HepG2 (cell line): ENCODE measurements at regions not wholly inside any gene's neighbourhood (a gene's known extent, or its start where the extent isn't known, plus 50 kb on each side); places are given as distances from the start of the nearest gene placed in this dataset.

ENCODE experiments used
- ATAC-seq: fragments of 200-7000 bp; cut with Tn5 transposase; 3 replicates; pipeline ENCODE4 v1.9.1; 2020; ENCODE audit warnings: mild to moderate bottlenecking, moderate library complexity
- BruUV-seq: library from RNA; stranded (reverse); fragments of 400-500 nt; replicated peaks from 2 replicates; lab custom pipeline; 2021; lab: Mats Ljungman, UMichigan
- CTCF ChIA-PET: fragments of 300-600 bp; formaldehyde crosslinking; extraction: SDS; loops from one replicate; lab custom pipeline; 2021; ENCODE audit warnings: low total read pairs, inconsistent platforms, low intra/inter-chr PET ratio; lab: Yijun Ruan, JAX
- POLR2A ChIA-PET: fragments of 350-600 bp; sonication (Branson Sonifier 250); formaldehyde crosslinking; loops from one replicate; lab custom pipeline; 2020; ENCODE audit warnings: antibody characterized with exemption, inconsistent platforms; lab: Yijun Ruan, JAX
- DNase-seq: peaks from one replicate; pipeline ENCODE4 v3.0.0-alpha.2; 2015; ENCODE audit warnings: low spot score
- FAIRE-seq: peaks from 3 replicates; lab custom pipeline; 2011; peaks lifted over from hg19 to GRCh38; lab: Jason Lieb, UNC
- H2AFZ ChIP-seq: one replicate; pipeline ENCODE4 v1.6.1; 2011; ENCODE audit warnings: low read length, inconsistent platforms
- H3K27ac ChIP-seq: fragments of 300-600 bp; 3 replicates; pipeline ENCODE4 v1.8.0; 2011; ENCODE audit warnings: mixed run types, mild to moderate bottlenecking, mixed read lengths, low read length, inconsistent platforms; ENCODE audit not compliant: insufficient read depth; ENCODE audit errors: extremely low read length
- H3K27me3 ChIP-seq, 2 experiments: fragments of 200-600 bp in 1 of 2; 2 replicates in 1 of 2; 3 replicates in 1 of 2; pipeline versions ENCODE4 v1.6.0 to v1.8.0; 2011; ENCODE audit warnings: low read length in 2 of 2, mild to moderate bottlenecking in 2 of 2, moderate library complexity in 2 of 2, inconsistent platforms in 1 of 2; ENCODE audit not compliant: insufficient read depth in 2 of 2, control insufficient read depth in 1 of 2
- H3K36me3 ChIP-seq, 2 experiments: fragments of 200-600 bp in 1 of 2; replicated peaks in 1 of 2; 2 replicates in 1 of 2; 3 replicates in 1 of 2; pipeline versions ENCODE4 v1.5.1 to v1.8.0; 2011; ENCODE audit warnings: low read length in 2 of 2, inconsistent platforms in 1 of 2; ENCODE audit not compliant: insufficient read depth in 2 of 2, control insufficient read depth in 1 of 2
- H3K4me1 ChIP-seq: 2 replicates; pipeline ENCODE4 v1.5.1; 2012; ENCODE audit warnings: low read length, inconsistent platforms; ENCODE audit not compliant: insufficient read depth
- H3K4me2 ChIP-seq: 2 replicates; pipeline ENCODE4 v1.6.0; 2011; ENCODE audit warnings: low read depth, low read length, inconsistent platforms
- H3K4me3 ChIP-seq, 3 experiments: fragments of 200-600 bp in 1 of 3; sonication (generic), shearing (Covaris generic) in 1 of 3; replicated peaks in 1 of 3; 2 replicates each; pipeline ENCODE4 v1.5.1; 2011 to 2016; ENCODE audit warnings: low read length in 3 of 3, inconsistent platforms in 2 of 3, low read depth in 2 of 3, mild to moderate bottlenecking in 2 of 3, control low read depth in 1 of 3, mixed read lengths in 1 of 3; ENCODE audit not compliant: insufficient read depth in 1 of 3
- H3K79me2 ChIP-seq: one replicate; pipeline ENCODE4 v1.6.1; 2011; ENCODE audit warnings: low read length, inconsistent platforms; ENCODE audit not compliant: insufficient read depth
- H3K9ac ChIP-seq: 2 replicates; pipeline ENCODE4 v1.6.0; 2011; ENCODE audit warnings: mild to moderate bottlenecking, low read depth, low read length, inconsistent platforms; ENCODE audit not compliant: insufficient read depth
- H3K9me3 ChIP-seq: 2 replicates; pipeline ENCODE4 v1.5.1; 2012; ENCODE audit warnings: mild to moderate bottlenecking, low read length
- H4K20me1 ChIP-seq: 2 replicates; pipeline ENCODE4 v1.6.0; 2011; ENCODE audit warnings: inconsistent platforms, mild to moderate bottlenecking, low read length, moderate library complexity; ENCODE audit not compliant: insufficient read depth
- EEA1 ChIP-seq: sonication (generic); formaldehyde crosslinking; IDR thresholded peaks from 2 replicates; pipeline ENCODE4 v1.5.1; 2020; ENCODE audit warnings: mild to moderate bottlenecking, missing genetic modification reagents, borderline replicate concordance
- GABPA ChIP-seq, 2 experiments: IDR thresholded peaks; 2 replicates each; pipeline ENCODE4 v1.6.1; 2011 to 2016; ENCODE audit warnings: low read depth in 2 of 2, low read length in 1 of 2, missing biosample characterization in 1 of 2, missing genetic modification characterization in 1 of 2
- KDM5B ChIP-seq: sonication (generic); formaldehyde crosslinking; IDR thresholded peaks from 2 replicates; pipeline ENCODE4 v1.4.0; 2020; ENCODE audit warnings: missing genetic modification reagents, mild to moderate bottlenecking, borderline replicate concordance
- MTF1 ChIP-seq: sonication (generic); formaldehyde crosslinking; IDR thresholded peaks from 2 replicates; pipeline ENCODE4 v1.5.0; 2020; ENCODE audit warnings: missing genetic modification reagents
- RORA ChIP-seq: sonication (generic); formaldehyde crosslinking; IDR thresholded peaks from 2 replicates; pipeline ENCODE4 v1.5.0; 2020; ENCODE audit warnings: mild to moderate bottlenecking, missing genetic modification reagents, moderate library complexity
- SMYD3 ChIP-seq: sonication (generic); formaldehyde crosslinking; IDR thresholded peaks from 2 replicates; pipeline ENCODE4 v1.8.1; 2023; ENCODE audit warnings: mild to moderate bottlenecking, missing genetic modification reagents
- ZIK1 ChIP-seq: sonication (generic); formaldehyde crosslinking; IDR thresholded peaks from 2 replicates; pipeline ENCODE4 v1.5.0; 2020; ENCODE audit warnings: mild to moderate bottlenecking, low read depth, missing genetic modification reagents, borderline replicate concordance
- ZKSCAN5 ChIP-seq: sonication (generic); formaldehyde crosslinking; IDR thresholded peaks from 2 replicates; pipeline ENCODE4 v1.5.1; 2020; ENCODE audit warnings: mild to moderate bottlenecking, missing genetic modification reagents
- ZNF18 ChIP-seq: sonication (generic); formaldehyde crosslinking; IDR thresholded peaks from 2 replicates; pipeline ENCODE4 v1.8.0; 2022; ENCODE audit warnings: mild to moderate bottlenecking, missing genetic modification reagents; ENCODE audit not compliant: insufficient replicate concordance
- ZNF33B ChIP-seq: sonication (generic); formaldehyde crosslinking; IDR thresholded peaks from 2 replicates; pipeline ENCODE4 v1.5.1; 2020; ENCODE audit warnings: mild to moderate bottlenecking, missing genetic modification reagents
- ZNF687 ChIP-seq: sonication (generic); formaldehyde crosslinking; IDR thresholded peaks from 2 replicates; pipeline ENCODE4 v1.5.1; 2020; ENCODE audit warnings: mild to moderate bottlenecking, missing genetic modification reagents, moderate library complexity
- WGBS: methylation state at CpG from one replicate; pipeline ENCODE4 v1.1.6; 2017; ENCODE audit warnings: low lambda C conversion rate; 5-methylcytosine and 5-hydroxymethylcytosine counted together
- in situ Hi-C: cut with HindIII; loops from 2 replicates; pipeline ENCODE4 v1.10.0; 2017; ENCODE audit warnings: low pct_unique_long_range_greater_than_20kb; ENCODE audit not compliant: extremely low pct_ligation_motif_present
- intact Hi-C: fragments of 100-400 bp; cut with micrococcal nuclease; formaldehyde crosslinking; loops from one replicate; pipeline ENCODE4 v1.10.0; 2022; ENCODE audit not compliant: unreplicated experiment

GRCh38 chr4:106690487-106690886 lies 321.9 kb upstream of the GIMD1 start (continued):
- no peak for TF ChIP-seq ZIK1 (CRISPR knock-in tag)
- TF ChIP-seq ZNF18 (CRISPR knock-in tag): no peak
- no peak for TF ChIP-seq MTF1

- Histone ChIP-seq H3K79me2 (no peaks in the 10 kb centered on the region), H4K20me1 (no peaks in the 10 kb centered on the region), H3K27me3 (no peaks in the 10 kb centered on the region), H3K36me3 (no peaks in the 10 kb centered on the region), H3K4me1 (no peaks in the 10 kb centered on the region), H3K4me2 (no peak overlapping the region), H3K4me3 (no peak overlapping the region), H3K9ac (no peak overlapping the region), H3K27ac (no peak overlapping the region), H3K9me3 (no peaks in the 10 kb centered on the region), H2AFZ (no peak overlapping the region)
- BruUV-seq: no TSS peak
- ATAC-seq (no peak), FAIRE-seq (no peak), DNase-seq (no peak)
- ChIA-PET POLR2A (no interaction called here), CTCF (no interaction called here)
- TF ChIP-seq ZNF33B (CRISPR knock-in tag) (no peak), GABPA (IDR thresholded peaks at IDR 0.05; ENCODE audit: low read depth, low read length) (no peak), GABPA (CRISPR knock-in tag; IDR thresholded peaks at IDR 0.05; ENCODE audit: low read depth) (no peak)
- intact Hi-C loops (no loop called here), in situ Hi-C loops (no loop called here)
Observed at GRCh38 chr4:106687026-106687425, 318.4 kb upstream of the GIMD1 start.

- ChIA-PET POLR2A (no interaction called here), CTCF (no interaction called here)
- no peaks in the 10 kb centered on the region for H3K9me3 ChIP-seq
- intact Hi-C loops (no loop called here), in situ Hi-C loops (no loop called here)
- ATAC-seq (no peak), FAIRE-seq (no peak), DNase-seq (no peak)
- H4K20me1 ChIP-seq: no peaks in the 10 kb centered on the region
- no peaks in the 10 kb centered on the region for H3K4me1 ChIP-seq
- no TSS peak for BruUV-seq
- H3K27me3 ChIP-seq: no peaks in the 10 kb centered on the region
- no peak overlapping the region for H3K4me3 ChIP-seq
- no peaks in the 10 kb centered on the region for H3K79me2 ChIP-seq
- TF ChIP-seq RORA (CRISPR knock-in tag) (no peak), ZNF687 (no peak), ZKSCAN5 (CRISPR knock-in tag) (no peak), KDM5B (no peak), EEA1 (CRISPR knock-in tag) (no peak), SMYD3 (no peak)
- no peak overlapping the region for H3K4me2 ChIP-seq
- H2AFZ ChIP-seq: no peak overlapping the region
- no peak overlapping the region for H3K27ac ChIP-seq
- WGBS: 100% methylated on average over 1 of the region's 24 CpGs
- no peak overlapping the region for H3K9ac ChIP-seq
- no peaks in the 10 kb centered on the region for H3K36me3 ChIP-seq
Observed at GRCh38 chr4:106681381-106681921, 312.9 kb upstream of the GIMD1 start.
